Nucleus accumbens (tissue), 56 donors: ENCODE measurements at regions not wholly inside any gene's neighbourhood (a gene's known extent, or its start where the extent isn't known, plus 50 kb on each side); places are given as distances from the start of the nearest gene placed in this dataset.

Experiments used
- DNase-seq, 56 donors: peaks; one replicate each; lab custom pipeline; 2025; lab: John Stamatoyannopoulos, UW

DNA sequence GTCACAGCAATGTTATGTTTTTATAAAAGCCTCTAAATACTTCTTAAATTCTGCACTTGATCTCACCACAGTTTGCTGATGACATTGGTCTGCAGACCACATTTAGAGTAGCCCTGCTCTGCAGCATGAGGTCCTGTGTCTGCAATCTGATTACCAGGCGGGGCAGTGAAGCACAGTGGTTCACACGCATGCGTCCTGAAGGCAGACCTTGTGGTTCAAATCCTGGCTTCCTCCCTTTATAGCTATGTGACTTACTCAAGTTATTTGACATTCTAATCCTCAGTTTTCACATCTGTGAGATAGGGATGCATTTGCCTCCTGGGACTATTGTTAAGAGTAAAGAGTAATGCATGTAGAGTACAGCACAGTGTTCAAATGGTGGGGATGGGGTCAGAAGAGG lies 50.3 kb downstream of the BMAL2 start:
- DNase-seq: no peak

GRCh38 chr12:27383429-27384260 lies 51.0 kb downstream of the BMAL2 start:
- peak in 30 of 56 donors; percentile 1 to 66 (median 18) for DNase-seq

- DNase-seq: no peak
These were observed 51.6 kb downstream of the BMAL2 start for GRCh38 chr12:27384261-27384590.

- no peak for DNase-seq
These were observed 53.3 kb downstream of the BMAL2 start for GRCh38 chr12:27385766-27386564.

GRCh38 chr12:27387473-27387872 lies 54.8 kb downstream of the BMAL2 start:
- no peak for DNase-seq

DNA sequence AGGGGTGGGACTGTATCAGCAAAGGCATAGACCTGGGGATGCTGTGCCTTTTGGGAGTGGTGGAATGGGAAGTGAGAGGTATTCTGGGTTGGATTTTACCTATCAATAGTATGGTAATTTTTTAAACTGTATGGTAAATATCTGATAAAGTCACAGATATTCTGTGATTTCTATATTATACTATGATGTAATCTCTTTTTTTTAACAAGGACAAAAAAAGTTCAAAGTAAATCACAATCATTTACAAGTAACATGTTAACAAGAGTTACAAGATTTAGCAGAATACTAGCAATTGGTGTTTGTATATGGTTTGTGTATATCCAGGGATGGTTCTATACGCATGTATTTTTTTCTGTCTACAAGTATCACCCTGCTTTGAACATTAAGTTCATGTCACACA lies 56.0 kb downstream of the BMAL2 start:
- no peak for DNase-seq

- DNase-seq: no peak
These were observed 51.9 kb upstream of the SMCO2 start for GRCh38 chr12:27394676-27395075.

DNA sequence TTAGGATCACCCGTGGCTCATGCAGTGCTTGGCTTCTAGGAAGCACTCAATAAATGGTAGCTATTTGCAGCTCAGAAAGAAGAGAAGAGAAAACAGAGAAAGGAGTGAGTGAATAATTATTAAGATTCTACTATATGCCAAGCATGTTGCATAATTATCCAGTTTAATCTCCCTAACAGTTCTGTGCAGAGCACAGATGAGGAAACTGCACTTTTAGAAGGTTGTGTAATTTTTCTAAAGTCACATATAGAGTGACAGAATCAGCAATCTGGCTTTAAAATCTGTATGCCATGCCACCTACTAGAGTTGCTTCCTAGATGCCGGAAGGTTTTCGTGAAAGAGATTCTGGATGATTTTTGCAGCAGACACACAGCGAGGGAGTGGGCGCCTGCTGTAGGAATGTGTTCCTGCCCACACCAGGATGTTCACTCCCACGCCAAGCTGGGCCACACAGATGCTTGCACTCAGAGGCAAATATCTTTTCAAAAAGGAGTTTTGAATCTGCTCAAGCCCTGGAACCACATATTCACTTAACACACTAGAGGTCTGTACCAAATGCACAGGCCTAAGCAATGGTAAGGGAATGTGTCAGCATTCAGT lies 50.2 kb upstream of the SMCO2 start:
- DNase-seq: peak in 7 of 56 donors; percentile 1 to 32 (median 16)
